ENCODE measurements at regions not wholly inside any gene's neighbourhood (a gene's known extent, or its start where the extent isn't known, plus 50 kb on each side); places are given as distances from the start of the nearest gene placed in this dataset.

GRCh38 chr12:16849473-16849872 is 243.5 kb upstream of the LMO3 start:
- H2AK5ac ChIP-seq (ENCODE audit: insufficient read length, low read length) = no peak overlapping the region
- H4K20me1 ChIP-seq (ENCODE audit: control insufficient read depth, insufficient read depth, insufficient read length) = no peaks in the 10 kb centered on the region
- no peak overlapping the region for H4K8ac ChIP-seq (replicated peaks; ENCODE audit: insufficient read length, low read depth, low read length)
- H3K23me2 ChIP-seq (ENCODE audit: insufficient read length, low read depth, low read length, poor library complexity, severe bottlenecking) = no peaks in the 10 kb centered on the region
- TF ChIP-seq CTCF (conservative IDR thresholded peaks at IDR 0.05) = no peak
- WGBS (ENCODE audit: extremely low coverage, insufficient read length, low lambda C conversion rate) = no CpG with 5 or more reads among the region's 2 CpGs
- H4K5ac ChIP-seq (ENCODE audit: insufficient read length, low read depth, low read length) = no peak overlapping the region
- no peak overlapping the region for H2BK20ac ChIP-seq (ENCODE audit: low read depth, low read length, poor library complexity, severe bottlenecking)
- no peak overlapping the region for H2BK5ac ChIP-seq (ENCODE audit: insufficient read length, low read length)
- no peak overlapping the region for H3K9ac ChIP-seq (ENCODE audit: extremely low read depth, insufficient read length, low read length)
- no peak overlapping the region for H3T11ph ChIP-seq (ENCODE audit: low read length)
- no peak for DNase-seq
- H3K4me2 ChIP-seq (ENCODE audit: insufficient read depth, insufficient read length, low read length) = no peak overlapping the region
- H3K27ac ChIP-seq (ENCODE audit: insufficient read length, low read depth, low read length) = no peak overlapping the region
- H3K9me3 ChIP-seq (ENCODE audit: control insufficient read depth, low read depth, low read length) = no peaks in the 10 kb centered on the region
- Mint-ChIP-seq H3K4me1 (no peaks in the 10 kb centered on the region), H3K9me3 (peaks cover 7 to 12% of the 10 kb centered on the region in 2 experiments; a peak in 4 of 5 replicates), H3K36me3 (ENCODE audit: insufficient read depth in 1 of 3, low read depth in 3 of 3) (peaks cover 0 to 10% (median 2%) of the 10 kb centered on the region in 3 experiments; a peak in 4 of 7 replicates), H3K4me3 (no peak overlapping the region), H3K27me3 (ENCODE audit: low read depth) (peaks cover 2% of the 10 kb centered on the region; the same call in 1 of the 2 replicates), H3K27ac (no peak overlapping the region)
- no peak overlapping the region for H3K23ac ChIP-seq (ENCODE audit: insufficient read length, low read depth, low read length)
- no peak overlapping the region for H2BK12ac ChIP-seq (ENCODE audit: insufficient read length, low read depth, low read length)
- no peak overlapping the region for H2AFZ ChIP-seq (ENCODE audit: low read length)
- no peak overlapping the region for H3K56ac ChIP-seq (ENCODE audit: insufficient read length, low read depth, low read length)
- no peak overlapping the region for H2BK120ac ChIP-seq (ENCODE audit: low read depth, low read length, poor library complexity, severe bottlenecking)
- no peak overlapping the region for H3K18ac ChIP-seq (ENCODE audit: insufficient read length, low read depth, low read length)
- H2BK15ac ChIP-seq (ENCODE audit: low read depth, low read length) = no peak overlapping the region
- H3K14ac ChIP-seq (ENCODE audit: insufficient read depth, low read length) = no peak overlapping the region
- no peaks in the 10 kb centered on the region for H3K27me3 ChIP-seq (ENCODE audit: insufficient read depth, low read length)
- no peak overlapping the region for H3K4ac ChIP-seq (ENCODE audit: low read depth, low read length)
- H3K4me1 ChIP-seq (ENCODE audit: insufficient read depth, low read length) = no peaks in the 10 kb centered on the region
- no peaks in the 10 kb centered on the region for H3K79me1 ChIP-seq (ENCODE audit: insufficient read depth, low read depth, low read length, poor library complexity, severe bottlenecking)
- H3K79me2 ChIP-seq (ENCODE audit: insufficient read depth, low read length) = no peaks in the 10 kb centered on the region
- H4K91ac ChIP-seq (ENCODE audit: insufficient read length, low read depth, low read length) = no peak overlapping the region
